Mammary epithelial cell (primary cell): ENCODE measurements at regions not wholly inside any gene's neighbourhood (a gene's known extent, or its start where the extent isn't known, plus 50 kb on each side); places are given as distances from the start of the nearest gene placed in this dataset.

Experiments
- CTCF ChIP-seq, 2 donors: IDR thresholded peaks in 1 of 2; conservative IDR thresholded peaks in 1 of 2; 2 replicates each; pipeline ENCODE4 v1.5.1; 2011 to 2012; ENCODE audit warnings: inconsistent platforms in 2 of 2, low read length in 2 of 2, mild to moderate bottlenecking in 2 of 2, control low read depth in 1 of 2, low read depth in 1 of 2; ENCODE audit not compliant: insufficient read depth in 1 of 2; ENCODE audit errors: extremely low read depth in 1 of 2
- EZH2 ChIP-seq: IDR thresholded peaks from 2 replicates; pipeline ENCODE4 v1.6.1; 2012; ENCODE audit warnings: low read length, inconsistent platforms, borderline replicate concordance

GRCh38 chr15:25175789-25176615, 221.2 kb downstream of the SNRPN start:
- TF ChIP-seq CTCF (conservative IDR thresholded peaks at IDR 0.05 in 1 of 2, IDR thresholded peaks at IDR 0.05 in 1 of 2; ENCODE audit: extremely low read depth in 1 of 2, insufficient read depth in 1 of 2, low read depth in 1 of 2, low read length in 2 of 2) (no peak), EZH2 (no peak)
